Mucosa of stomach (tissue), 1 donor: ENCODE measurements at regions not wholly inside any gene's neighbourhood (a gene's known extent, or its start where the extent isn't known, plus 50 kb on each side); places are given as distances from the start of the nearest gene placed in this dataset.

Experiments
- H3K27me3 ChIP-seq: one replicate; pipeline ENCODE4 v1.7.0; 2013; ENCODE audit warnings: mild to moderate bottlenecking, low read length; ENCODE audit not compliant: control insufficient read depth, insufficient read depth
- H3K36me3 ChIP-seq: one replicate; pipeline ENCODE4 v1.7.0; 2013; ENCODE audit warnings: low read length; ENCODE audit not compliant: control insufficient read depth, insufficient read depth
- H3K4me1 ChIP-seq: one replicate; pipeline ENCODE4 v1.7.0; 2013; ENCODE audit warnings: mild to moderate bottlenecking, low read length; ENCODE audit not compliant: control insufficient read depth, insufficient read depth
- H3K4me3 ChIP-seq: one replicate; pipeline ENCODE4 v1.7.0; 2013; ENCODE audit warnings: low read length
- H3K9ac ChIP-seq: one replicate; pipeline ENCODE4 v1.7.0; 2013; ENCODE audit warnings: mild to moderate bottlenecking, low read length, moderate library complexity
- H3K9me3 ChIP-seq: one replicate; pipeline ENCODE4 v1.7.0; 2013; ENCODE audit warnings: mild to moderate bottlenecking, low read length, moderate library complexity; ENCODE audit not compliant: control insufficient read depth
- donor health status: Pancreatic carcinoma.

DNA sequence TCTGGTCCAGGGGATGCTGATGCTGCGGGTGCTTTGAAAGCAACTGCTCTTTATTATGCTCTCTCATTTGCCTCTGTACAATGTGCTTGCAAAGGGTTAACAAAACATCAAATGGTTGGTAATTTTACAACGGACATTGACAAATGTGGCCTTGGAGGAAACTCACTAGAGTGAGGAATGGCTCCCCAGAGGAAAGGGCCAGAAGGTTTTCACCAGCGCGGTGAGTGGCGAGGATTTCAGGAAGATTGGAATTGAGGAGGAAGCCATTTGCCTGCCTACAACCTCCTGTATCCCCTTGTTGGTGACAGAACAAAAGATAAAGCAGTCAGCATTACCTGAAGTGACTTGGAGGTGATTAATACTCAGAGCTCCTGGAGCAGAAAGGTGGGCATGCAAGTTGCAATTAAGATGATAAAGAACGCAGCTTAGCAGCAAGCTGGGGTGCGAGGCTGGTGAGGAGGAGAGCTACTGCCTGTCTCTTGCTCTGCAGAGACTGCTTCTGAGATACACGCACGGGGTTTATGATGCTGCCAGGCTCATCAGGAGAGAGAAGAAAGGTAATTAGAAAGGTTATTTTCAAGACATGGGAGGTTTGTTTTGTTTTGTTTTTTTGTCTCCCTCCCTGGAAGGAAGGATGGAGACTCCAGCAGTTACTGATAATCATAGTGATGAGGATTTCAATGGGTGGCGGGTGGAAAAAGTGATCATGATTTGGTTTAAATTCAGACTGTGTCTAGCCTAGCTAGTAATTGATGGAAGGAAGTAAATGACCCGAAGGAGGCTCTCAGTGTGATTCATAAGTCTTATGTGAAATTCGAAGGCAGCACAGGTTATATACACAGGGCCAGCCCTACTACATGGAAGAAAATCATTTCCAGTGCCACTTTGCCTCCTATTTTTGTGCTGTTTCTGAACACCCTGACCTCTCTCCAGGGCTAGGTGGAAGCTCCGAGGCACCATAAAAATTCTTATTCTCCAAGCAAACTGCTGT lies 141.6 kb upstream of the DTNBP1 start:
- no peaks in the 10 kb centered on the region for H3K27me3 ChIP-seq
- H3K4me1 ChIP-seq = no peaks in the 10 kb centered on the region
- no peaks in the 10 kb centered on the region for H3K9me3 ChIP-seq
- no peak overlapping the region for H3K4me3 ChIP-seq
- no peak overlapping the region for H3K9ac ChIP-seq
- no peaks in the 10 kb centered on the region for H3K36me3 ChIP-seq

- no peak overlapping the region for H3K4me3 ChIP-seq
- H3K36me3 ChIP-seq = no peaks in the 10 kb centered on the region
- H3K4me1 ChIP-seq = no peaks in the 10 kb centered on the region
- H3K9me3 ChIP-seq = no peaks in the 10 kb centered on the region
- no peaks in the 10 kb centered on the region for H3K27me3 ChIP-seq
- no peak overlapping the region for H3K9ac ChIP-seq
Measured at GRCh38 chr6:15802466-15802865, 139.6 kb upstream of the DTNBP1 start.

DNA sequence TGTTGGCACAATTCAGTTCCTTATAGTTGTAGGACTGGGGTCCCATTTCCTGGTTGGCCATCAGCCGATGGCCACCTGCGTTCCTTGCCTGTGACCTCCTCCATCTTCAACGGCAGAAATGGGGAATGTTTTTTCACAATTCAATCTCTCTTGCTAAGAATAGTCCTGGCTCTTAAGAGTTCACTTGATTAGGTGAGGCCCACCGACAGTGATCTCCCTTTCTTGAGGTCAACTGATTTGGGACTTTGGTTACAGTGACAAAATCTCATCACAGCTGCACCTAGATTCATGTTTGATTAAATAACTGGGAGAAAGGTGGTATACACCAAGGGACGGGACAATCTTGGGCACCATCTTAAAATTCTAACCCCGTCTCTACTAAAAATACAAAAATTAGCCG lies 139.1 kb upstream of the DTNBP1 start:
- Histone ChIP-seq H3K36me3 (no peaks in the 10 kb centered on the region), H3K9ac (no peak overlapping the region), H3K27me3 (no peaks in the 10 kb centered on the region), H3K4me3 (no peak overlapping the region), H3K9me3 (no peaks in the 10 kb centered on the region), H3K4me1 (no peaks in the 10 kb centered on the region)

DNA sequence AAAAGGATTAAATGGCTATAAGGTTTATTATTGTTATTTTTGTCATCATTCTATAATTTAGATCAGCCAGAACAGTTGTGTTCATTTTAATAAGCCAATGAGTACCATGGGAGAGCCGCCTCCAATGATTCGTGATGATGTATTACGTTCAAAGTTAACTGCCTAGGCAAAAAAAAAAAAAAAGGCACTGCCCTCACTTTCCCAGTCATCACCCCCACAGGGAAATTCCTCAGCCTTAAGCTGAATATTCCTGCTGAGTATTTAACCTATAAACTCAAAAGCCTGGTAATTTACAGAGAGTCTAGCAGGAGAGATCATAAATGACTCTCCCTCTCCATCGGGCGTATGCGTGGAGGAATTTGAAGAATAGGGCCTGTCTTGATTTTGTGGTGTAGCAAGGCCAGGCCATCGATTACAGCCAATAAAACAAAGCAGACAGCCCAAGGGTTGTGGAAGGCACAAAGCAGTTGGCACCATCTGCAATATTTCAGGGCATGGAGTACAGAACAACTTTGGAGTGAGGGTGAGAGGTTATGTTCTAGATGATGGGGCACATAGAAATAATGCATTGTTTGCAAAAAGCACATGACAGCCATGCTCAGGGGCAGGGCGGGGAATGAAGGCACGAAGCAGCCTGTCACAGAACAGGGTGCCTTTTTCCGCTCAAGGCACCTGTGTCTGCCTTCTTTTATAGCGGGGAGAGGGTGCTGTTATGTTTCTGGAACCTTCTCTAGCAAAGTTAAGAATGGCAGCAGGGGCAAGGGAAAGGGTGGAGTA lies 138.2 kb upstream of the DTNBP1 start:
- Histone ChIP-seq H3K4me3 (no peak overlapping the region), H3K4me1 (no peaks in the 10 kb centered on the region), H3K9me3 (no peaks in the 10 kb centered on the region), H3K36me3 (no peaks in the 10 kb centered on the region), H3K9ac (no peak overlapping the region), H3K27me3 (no peaks in the 10 kb centered on the region)

GRCh38 chr6:15798533-15799255 lies 135.9 kb upstream of the DTNBP1 start:
- Histone ChIP-seq H3K9me3 (no peaks in the 10 kb centered on the region), H3K9ac (no peak overlapping the region), H3K36me3 (no peaks in the 10 kb centered on the region), H3K4me1 (no peaks in the 10 kb centered on the region), H3K27me3 (no peaks in the 10 kb centered on the region), H3K4me3 (no peak overlapping the region)

DNA sequence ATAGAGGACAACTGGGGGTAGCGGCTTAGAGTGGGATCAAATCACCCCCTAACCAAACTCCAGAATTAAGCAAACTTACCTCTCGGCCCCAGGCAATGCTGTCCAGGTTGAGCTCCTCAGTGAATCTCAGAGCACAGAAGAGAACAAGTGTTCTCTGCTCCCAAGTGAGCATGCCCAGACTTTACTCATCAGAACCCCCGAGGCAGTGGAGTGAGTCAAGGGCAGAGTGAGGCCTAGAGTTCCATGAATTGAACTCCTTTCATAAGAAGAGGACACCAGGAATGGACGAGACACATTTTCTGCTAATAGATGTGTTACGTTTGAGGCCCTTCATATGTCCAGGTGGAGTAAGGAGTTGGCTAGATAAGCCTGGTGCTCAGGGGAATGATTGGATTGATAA lies 134.0 kb upstream of the DTNBP1 start:
- Histone ChIP-seq H3K4me3 (no peak overlapping the region), H3K4me1 (no peaks in the 10 kb centered on the region), H3K27me3 (no peaks in the 10 kb centered on the region), H3K36me3 (no peaks in the 10 kb centered on the region), H3K9me3 (no peaks in the 10 kb centered on the region), H3K9ac (no peak overlapping the region)

DNA sequence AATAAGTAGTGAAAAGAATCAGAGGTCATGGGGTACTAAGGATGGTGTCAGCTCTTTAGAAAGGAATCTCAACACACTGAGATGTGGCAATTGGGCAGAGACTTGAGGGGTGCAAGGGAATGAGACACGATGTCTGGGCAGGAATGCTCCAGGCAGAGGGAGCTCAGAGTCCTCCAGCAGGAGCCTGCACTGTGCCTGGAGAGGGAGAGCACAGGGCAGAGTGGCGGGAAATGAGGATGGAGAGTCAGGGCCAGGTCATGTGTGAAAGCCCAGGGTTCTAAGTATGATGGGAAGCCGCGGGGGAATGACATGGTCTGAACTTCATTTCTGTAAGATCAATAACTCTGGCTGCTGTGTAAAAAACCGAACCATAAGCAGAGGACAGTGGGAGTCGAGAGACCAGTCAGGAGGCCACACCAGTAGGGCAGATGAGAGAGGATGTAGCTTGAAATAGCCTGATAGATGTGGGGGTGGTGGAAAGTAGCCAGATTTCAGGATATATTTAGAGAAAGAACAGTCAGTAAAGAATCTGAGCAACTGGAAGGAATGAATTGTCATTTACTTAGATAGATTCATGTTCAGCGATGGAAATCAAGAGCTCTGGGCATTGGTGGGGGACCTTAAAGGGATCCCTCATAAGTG lies 133.4 kb upstream of the DTNBP1 start:
- no peaks in the 10 kb centered on the region for H3K9me3 ChIP-seq
- no peaks in the 10 kb centered on the region for H3K27me3 ChIP-seq
- H3K36me3 ChIP-seq = no peaks in the 10 kb centered on the region
- H3K4me1 ChIP-seq = no peaks in the 10 kb centered on the region
- H3K9ac ChIP-seq = no peak overlapping the region
- H3K4me3 ChIP-seq = no peak overlapping the region

GRCh38 chr6:15793826-15794225 lies 131.0 kb upstream of the DTNBP1 start:
- no peaks in the 10 kb centered on the region for H3K4me1 ChIP-seq
- no peaks in the 10 kb centered on the region for H3K36me3 ChIP-seq
- H3K27me3 ChIP-seq = no peaks in the 10 kb centered on the region
- H3K4me3 ChIP-seq = no peak overlapping the region
- H3K9me3 ChIP-seq = no peaks in the 10 kb centered on the region
- no peak overlapping the region for H3K9ac ChIP-seq

- Histone ChIP-seq H3K4me1 (no peaks in the 10 kb centered on the region), H3K27me3 (no peaks in the 10 kb centered on the region), H3K36me3 (no peaks in the 10 kb centered on the region), H3K9ac (no peak overlapping the region), H3K9me3 (no peaks in the 10 kb centered on the region), H3K4me3 (no peak overlapping the region)
Measured at GRCh38 chr6:15793288-15793687, 130.5 kb upstream of the DTNBP1 start.

DNA sequence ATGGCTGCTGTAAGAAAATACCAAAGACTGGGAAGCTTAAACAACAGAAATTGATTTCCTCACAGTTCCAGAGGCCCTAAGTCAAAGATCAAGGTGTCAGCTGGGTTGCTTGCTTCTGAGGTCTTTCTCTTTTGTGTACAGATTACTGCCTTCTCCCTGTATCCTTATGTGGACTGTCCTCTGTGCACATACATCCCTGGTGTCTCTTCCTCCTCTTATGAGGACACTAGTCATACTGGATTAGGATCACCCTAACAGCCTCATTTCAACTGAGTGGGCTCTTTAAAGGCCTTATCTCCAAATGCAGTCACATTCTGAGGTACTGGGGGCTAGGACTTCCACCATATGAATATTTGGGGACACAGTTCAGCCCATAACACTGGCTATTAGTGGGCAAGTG lies 130.0 kb upstream of the DTNBP1 start:
- no peaks in the 10 kb centered on the region for H3K27me3 ChIP-seq
- no peaks in the 10 kb centered on the region for H3K36me3 ChIP-seq
- no peaks in the 10 kb centered on the region for H3K9me3 ChIP-seq
- H3K9ac ChIP-seq = no peak overlapping the region
- no peak overlapping the region for H3K4me3 ChIP-seq
- H3K4me1 ChIP-seq = no peaks in the 10 kb centered on the region

DNA sequence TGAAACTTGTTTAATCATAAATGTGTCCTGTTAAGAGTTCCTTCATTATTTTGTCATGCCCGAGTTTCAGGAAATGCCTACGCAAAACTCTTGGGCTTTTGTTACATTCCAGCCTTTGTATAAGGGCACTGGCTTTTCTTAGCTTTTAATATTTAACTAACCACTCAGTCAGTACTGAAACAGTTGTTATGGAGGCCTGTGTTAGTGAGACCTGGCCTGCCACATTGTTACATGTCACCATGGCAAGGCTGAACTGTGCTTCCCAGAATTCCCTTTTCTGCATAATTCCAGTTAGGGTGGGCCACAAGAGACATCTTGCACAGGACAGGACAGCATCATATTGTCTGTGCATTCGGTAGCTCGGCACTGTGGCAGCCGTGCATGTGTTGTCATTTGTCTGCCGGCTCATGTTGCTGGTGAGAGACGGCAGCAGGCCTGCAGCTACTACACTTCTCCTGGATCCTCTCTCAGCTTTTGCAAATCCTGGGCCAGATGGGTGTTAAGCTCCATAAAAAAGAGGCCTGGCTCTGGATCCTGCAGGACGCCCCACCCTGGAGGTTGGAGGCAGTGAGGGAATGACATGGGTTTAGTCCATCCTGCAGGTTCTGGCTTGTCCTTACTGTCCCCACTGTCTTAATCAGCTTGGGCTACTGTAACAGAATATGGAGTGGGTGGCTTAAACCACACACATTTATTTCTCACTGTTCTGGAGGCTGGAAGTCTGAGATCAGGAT lies 128.8 kb upstream of the DTNBP1 start:
- Histone ChIP-seq H3K4me1 (no peaks in the 10 kb centered on the region), H3K36me3 (no peaks in the 10 kb centered on the region), H3K9ac (no peak overlapping the region), H3K27me3 (no peaks in the 10 kb centered on the region), H3K4me3 (no peak overlapping the region), H3K9me3 (no peaks in the 10 kb centered on the region)
